Small intestine (tissue), 7 donors: ENCODE measurements at regions not wholly inside any gene's neighbourhood (a gene's known extent, or its start where the extent isn't known, plus 50 kb on each side); places are given as distances from the start of the nearest gene placed in this dataset.
"Not testable (repeated sequence)": the region's sequence is repeated elsewhere in the genome, so short reads cannot be mapped to it uniquely, and the experiment has no call there.

Experiments used
- DNase-seq, 2 donors: peaks; one replicate each; pipeline versions ENCODE4 v3.0.0 to v3.0.0-alpha.2; 2013
- FAIRE-seq: peaks from 2 replicates; lab custom pipeline; 2012; peaks lifted over from hg19 to GRCh38; lab: Jason Lieb, UNC
- H3K27ac ChIP-seq, 3 donors: one replicate each; pipeline ENCODE4 v1.5.1; 2013; ENCODE audit warnings: low read length in 2 of 3, mild to moderate bottlenecking in 2 of 3, control low read depth in 1 of 3, inconsistent platforms in 1 of 3, low read depth in 1 of 3, moderate library complexity in 1 of 3
- H3K27me3 ChIP-seq, 3 donors: one replicate each; pipeline ENCODE4 v1.6.1; 2013; ENCODE audit warnings: low read length in 3 of 3, inconsistent platforms in 1 of 3; ENCODE audit not compliant: control insufficient read depth in 3 of 3, insufficient read depth in 3 of 3
- H3K36me3 ChIP-seq, 3 donors: one replicate each; pipeline ENCODE4 v1.6.1; 2013; ENCODE audit warnings: low read length in 3 of 3, inconsistent platforms in 1 of 3, low read depth in 1 of 3, mild to moderate bottlenecking in 1 of 3, moderate library complexity in 1 of 3; ENCODE audit not compliant: control insufficient read depth in 3 of 3, insufficient read depth in 2 of 3
- H3K4me1 ChIP-seq, 3 donors: one replicate each; pipeline ENCODE4 v1.6.1; 2013; ENCODE audit warnings: low read length in 2 of 3, inconsistent platforms in 1 of 3, low read depth in 1 of 3, mild to moderate bottlenecking in 1 of 3, moderate library complexity in 1 of 3; ENCODE audit not compliant: control insufficient read depth in 3 of 3, insufficient read depth in 2 of 3
- H3K4me3 ChIP-seq, 3 donors: one replicate each; pipeline ENCODE4 v1.5.1; 2013; ENCODE audit warnings: low read length in 3 of 3, control low read depth in 1 of 3, inconsistent platforms in 1 of 3, low read depth in 1 of 3, mild to moderate bottlenecking in 1 of 3, moderate library complexity in 1 of 3
- H3K9me3 ChIP-seq, 2 donors: one replicate each; pipeline ENCODE4 v1.6.1; 2013; ENCODE audit warnings: low read depth in 1 of 2, low read length in 1 of 2; ENCODE audit not compliant: control insufficient read depth in 2 of 2, insufficient read depth in 1 of 2
- WGBS, 3 donors: extraction: QIAGEN DNeasy Blood & Tissue Kit; methylation state at CpG; one replicate each; pipeline ENCODE4 v1.1.7; 2013; 5-methylcytosine and 5-hydroxymethylcytosine counted together
- donor health status: healthy with polysubstance abuse.
- donor health status: control.
- donor health status: control.
- donor health status: Bipolar disorder and iron deficiency.
- donor health status: healthy.

DNA sequence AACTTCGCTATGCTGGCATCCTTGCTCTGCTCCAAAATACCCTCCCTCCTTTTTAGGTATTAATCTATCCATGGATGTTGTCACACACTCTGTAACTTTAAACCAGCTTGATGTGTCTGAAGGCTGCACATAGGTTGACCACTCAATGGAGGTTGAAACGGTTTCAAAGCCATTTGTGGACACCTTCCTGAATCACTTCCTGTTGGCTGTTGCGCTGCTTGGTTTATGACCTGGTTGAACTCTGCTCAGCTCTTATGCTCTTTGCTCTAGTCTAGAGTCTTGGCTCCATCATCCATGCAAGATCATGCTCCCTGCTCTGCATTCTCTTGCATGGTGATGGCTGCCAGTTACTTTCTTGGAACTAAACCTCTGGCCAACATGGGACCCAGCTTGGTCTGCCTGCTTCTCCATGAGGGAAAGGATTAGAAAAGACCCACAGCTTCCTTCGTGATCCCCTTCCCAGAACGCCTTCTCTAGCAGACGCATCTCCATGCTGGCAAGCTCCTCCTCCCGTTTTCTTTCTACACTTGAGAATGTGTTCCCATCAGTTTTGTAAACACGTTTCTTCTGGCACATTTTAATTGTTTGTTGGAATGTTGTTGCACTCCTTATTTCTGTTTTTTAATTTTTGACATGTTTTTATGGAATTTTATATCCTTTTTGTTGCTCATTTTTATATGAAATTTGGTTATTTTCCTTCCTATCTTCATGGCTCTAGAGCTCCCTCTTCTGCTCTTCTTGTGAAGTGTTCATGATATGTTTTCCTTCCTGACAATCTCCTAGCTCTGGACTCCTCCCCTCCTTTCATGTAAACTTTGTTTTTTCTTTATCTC lies 149.8 kb downstream of the XPNPEP1 start:
- H3K4me3 ChIP-seq = no peak overlapping the region
- H3K36me3 ChIP-seq = no peaks in the 10 kb centered on the region
- H3K9me3 ChIP-seq = no peaks in the 10 kb centered on the region
- H3K4me1 ChIP-seq = peaks cover 0 to 2% (median 0%) of the 10 kb centered on the region in 3 donors
- FAIRE-seq (no peak), DNase-seq (peak; percentile 7 to 56)
- 62 to 66% (median 66%) methylated on average over 8 of the region's 8 CpGs for WGBS, 3 donors
- H3K27ac ChIP-seq = no peak overlapping the region
- H3K27me3 ChIP-seq = no peaks in the 10 kb centered on the region

DNA sequence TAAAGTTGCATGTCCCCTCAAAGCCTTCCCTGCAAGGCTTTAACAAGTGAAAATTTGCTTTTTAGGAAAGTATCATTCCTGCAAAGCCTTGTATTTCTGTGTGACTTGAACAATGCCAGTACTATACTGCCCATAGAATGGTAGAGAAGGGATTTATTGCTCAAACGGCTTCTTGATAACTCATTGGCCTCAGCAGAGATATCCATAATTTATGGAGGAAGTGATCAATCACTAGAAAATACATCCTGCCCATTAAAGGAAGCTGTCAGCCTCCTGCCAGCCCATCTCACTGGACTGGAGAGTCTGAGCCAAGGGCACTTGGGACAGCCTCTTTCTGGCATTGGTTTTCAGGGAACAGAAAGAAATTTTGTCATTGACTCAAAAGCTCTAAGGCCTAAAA lies 152.6 kb downstream of the XPNPEP1 start:
- DNase-seq (no peak), FAIRE-seq (no peak)
- Histone ChIP-seq H3K4me3 (no peak overlapping the region), H3K27me3 (no peaks in the 10 kb centered on the region), H3K4me1 (peaks cover 0 to 2% (median 0%) of the 10 kb centered on the region in 3 donors), H3K9me3 (no peaks in the 10 kb centered on the region), H3K27ac (no peak overlapping the region), H3K36me3 (no peaks in the 10 kb centered on the region)
- WGBS, 3 donors = 0 to 11% (median 0%) methylated on average over 1 of the region's 1 CpG

DNA sequence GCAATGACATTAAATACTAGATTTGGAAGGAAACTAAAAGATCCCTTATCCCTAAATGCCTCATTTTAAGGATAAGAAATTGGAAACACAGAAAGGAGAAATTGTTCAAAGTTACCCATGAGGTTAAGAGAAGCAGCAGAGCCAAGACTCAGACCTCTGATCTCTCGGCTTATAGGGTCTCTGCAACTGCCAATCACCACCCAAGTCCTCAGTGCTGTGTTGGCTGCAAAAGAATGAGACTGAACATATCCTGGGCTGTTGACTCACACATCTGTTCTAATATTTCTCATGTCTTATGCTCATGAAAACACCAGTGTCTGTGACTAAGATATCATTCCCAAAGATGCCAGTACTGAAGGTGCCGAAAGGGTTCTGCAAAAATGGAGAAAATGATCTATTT lies 153.3 kb downstream of the XPNPEP1 start:
- Histone ChIP-seq H3K4me1 (peaks cover 0 to 2% (median 0%) of the 10 kb centered on the region in 3 donors), H3K36me3 (no peaks in the 10 kb centered on the region), H3K4me3 (no peak overlapping the region), H3K27ac (no peak overlapping the region), H3K9me3 (no peaks in the 10 kb centered on the region), H3K27me3 (no peaks in the 10 kb centered on the region)
- WGBS, 3 donors = 80 to 83% (median 81%) methylated on average over 2 of the region's 2 CpGs
- DNase-seq (no peak), FAIRE-seq (no peak)

DNA sequence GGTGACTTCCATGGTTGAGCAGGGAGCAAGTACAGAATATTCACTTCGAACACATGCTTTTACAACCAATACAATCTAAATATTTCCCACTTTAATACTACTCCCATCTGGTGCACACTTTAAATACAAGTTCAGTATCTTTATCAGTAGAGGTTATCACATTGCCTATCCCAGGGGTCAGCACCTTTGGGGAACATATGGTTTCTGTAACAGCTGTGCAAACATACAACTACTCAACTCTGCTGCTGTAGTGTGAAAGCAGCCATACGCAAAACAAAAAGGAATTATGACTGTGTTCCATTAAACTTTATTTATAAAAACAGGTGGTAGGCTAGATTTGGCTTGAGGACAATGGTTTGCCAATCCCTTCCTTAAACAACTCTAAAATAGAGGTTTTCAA lies 157.5 kb downstream of the XPNPEP1 start:
- DNase-seq (no peak), FAIRE-seq (no peak)
- H3K9me3 ChIP-seq = no peaks in the 10 kb centered on the region
- H3K27me3 ChIP-seq = no peaks in the 10 kb centered on the region
- no peaks in the 10 kb centered on the region for H3K4me1 ChIP-seq
- WGBS, 3 donors = 59 to 66% (median 64%) methylated on average over 2 of the region's 2 CpGs
- no peak overlapping the region for H3K27ac ChIP-seq
- no peaks in the 10 kb centered on the region for H3K36me3 ChIP-seq
- no peak overlapping the region for H3K4me3 ChIP-seq

DNA sequence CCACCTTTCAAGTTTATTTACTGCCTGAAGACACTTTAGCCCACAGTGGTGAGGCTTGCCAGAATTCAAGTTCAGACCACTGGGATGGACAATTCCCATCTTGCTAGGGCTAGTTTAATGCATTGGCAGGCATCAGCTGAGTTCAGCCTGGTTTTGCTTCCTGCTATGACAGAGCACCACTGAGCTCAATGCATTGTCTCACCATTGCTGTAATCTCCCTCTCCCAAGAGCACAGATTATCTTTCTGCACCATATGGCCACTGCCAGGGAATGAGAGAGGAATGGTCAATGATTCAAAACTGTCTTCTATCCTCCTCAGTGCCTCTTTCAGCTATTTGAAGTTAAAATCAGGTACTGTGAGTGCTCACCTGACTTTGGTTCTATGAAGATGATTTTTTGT lies 160.8 kb downstream of the XPNPEP1 start:
- no peaks in the 10 kb centered on the region for H3K4me1 ChIP-seq
- no peaks in the 10 kb centered on the region for H3K9me3 ChIP-seq
- H3K4me3 ChIP-seq = no peak overlapping the region
- H3K27me3 ChIP-seq = no peaks in the 10 kb centered on the region
- FAIRE-seq (no peak), DNase-seq (no peak)
- no peaks in the 10 kb centered on the region for H3K36me3 ChIP-seq
- no peak overlapping the region for H3K27ac ChIP-seq

DNA sequence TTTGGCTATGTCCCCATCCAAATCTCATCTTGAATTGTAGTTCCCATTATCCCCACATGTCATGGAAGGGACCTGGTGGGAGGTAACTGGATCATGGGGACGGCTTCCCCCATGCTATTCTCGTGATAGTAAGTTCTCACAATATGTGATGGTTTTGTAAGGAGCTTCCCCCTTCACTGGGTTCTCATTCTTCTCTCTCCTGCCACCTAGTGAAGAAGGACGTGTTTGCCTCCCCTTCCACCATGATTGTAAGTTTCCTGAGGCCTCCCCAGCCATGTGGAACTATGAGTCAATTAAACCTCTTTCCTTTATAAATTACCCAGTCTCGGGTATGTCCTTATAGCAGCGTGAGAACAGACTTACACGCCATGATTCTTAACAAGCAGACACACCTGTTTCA lies 165.6 kb downstream of the XPNPEP1 start:
- H3K27ac ChIP-seq, H3K4me3 ChIP-seq, H3K36me3 ChIP-seq, H3K4me1 ChIP-seq, H3K9me3 ChIP-seq, FAIRE-seq, DNase-seq, H3K27me3 ChIP-seq: not testable (repeated sequence)
- WGBS, 3 donors = 59 to 65% (median 64%) methylated on average over 6 of the region's 6 CpGs

DNA sequence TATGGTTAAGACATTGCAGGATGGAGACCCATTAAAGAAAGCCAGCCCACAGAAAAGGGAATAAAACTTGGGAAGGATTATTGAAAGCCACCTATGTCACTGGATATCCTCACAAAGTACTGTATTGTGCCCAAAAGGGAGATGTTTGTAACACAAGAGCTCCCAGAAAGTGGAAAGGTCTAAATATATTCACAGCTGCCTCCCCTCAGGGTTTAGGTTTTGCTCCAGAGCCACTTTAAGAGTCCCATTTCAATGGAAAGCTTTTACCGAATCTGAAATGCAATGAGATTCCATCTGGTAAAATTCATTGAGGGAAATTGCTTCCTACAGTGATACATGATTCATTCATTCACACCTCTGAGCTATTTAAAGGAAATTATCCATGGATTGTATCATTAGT lies 176.4 kb downstream of the XPNPEP1 start:
- DNase-seq (no peak), FAIRE-seq (no peak)
- WGBS, 3 donors = 68 to 78% (median 77%) methylated on average over 1 of the region's 1 CpG
- Histone ChIP-seq H3K27ac (no peak overlapping the region), H3K9me3 (no peaks in the 10 kb centered on the region), H3K4me3 (no peak overlapping the region), H3K36me3 (no peaks in the 10 kb centered on the region), H3K27me3 (no peaks in the 10 kb centered on the region), H3K4me1 (no peaks in the 10 kb centered on the region)

DNA sequence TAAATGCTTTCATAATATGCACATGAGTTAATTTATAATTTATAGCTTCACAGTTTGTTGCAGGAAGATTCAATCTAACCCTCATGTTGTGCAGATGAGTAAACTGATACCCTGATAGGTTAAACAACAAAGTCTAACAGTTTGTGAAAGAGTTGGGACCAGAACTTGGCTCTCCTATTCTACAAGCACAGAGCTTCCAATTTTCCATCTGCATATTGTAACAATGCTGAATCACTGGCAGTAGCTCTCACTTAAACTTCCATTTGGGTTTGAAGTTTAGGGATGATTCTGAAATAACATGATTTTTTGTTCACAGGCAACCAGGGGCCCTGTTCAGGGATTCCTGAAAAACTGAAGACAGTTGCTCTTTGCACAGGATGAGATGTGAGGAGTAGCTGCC lies 179.3 kb downstream of the XPNPEP1 start:
- Histone ChIP-seq H3K9me3 (no peaks in the 10 kb centered on the region), H3K36me3 (no peaks in the 10 kb centered on the region), H3K4me1 (no peaks in the 10 kb centered on the region), H3K27me3 (no peaks in the 10 kb centered on the region), H3K4me3 (no peak overlapping the region), H3K27ac (no peak overlapping the region)
- FAIRE-seq (no peak), DNase-seq (no peak)

DNA sequence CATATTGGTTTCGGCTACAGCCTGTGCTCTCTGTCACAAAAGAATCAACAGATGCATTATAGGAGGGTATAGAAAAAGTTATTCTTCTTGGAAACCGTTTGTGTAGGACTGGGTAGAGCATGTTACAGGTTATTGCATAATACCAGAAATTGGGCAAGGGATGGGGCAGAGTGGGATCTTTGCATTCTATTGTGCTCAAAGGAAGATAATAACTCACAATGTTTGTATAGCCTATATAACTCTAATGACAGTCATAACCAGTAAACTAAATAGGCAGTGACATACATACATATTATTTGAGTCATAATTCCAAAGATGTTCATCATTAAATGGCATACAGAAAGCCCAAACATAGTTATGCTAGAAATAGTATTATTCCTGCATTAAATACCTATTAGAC lies 179.7 kb downstream of the XPNPEP1 start:
- FAIRE-seq = no peak
- no peak overlapping the region for H3K27ac ChIP-seq
- H3K9me3 ChIP-seq = no peaks in the 10 kb centered on the region
- no peak for DNase-seq
- H3K4me3 ChIP-seq = no peak overlapping the region
- H3K4me1 ChIP-seq = no peaks in the 10 kb centered on the region
- H3K36me3 ChIP-seq = no peaks in the 10 kb centered on the region
- no peaks in the 10 kb centered on the region for H3K27me3 ChIP-seq
- 50 to 59% (median 54%) methylated on average over 2 of the region's 2 CpGs for WGBS, 3 donors
